IPS DF 4.7 (cell line): ENCODE measurements at regions not wholly inside any gene's neighbourhood (a gene's known extent, or its start where the extent isn't known, plus 50 kb on each side); places are given as distances from the start of the nearest gene placed in this dataset.
"Not testable (repeated sequence)": the region's sequence is repeated elsewhere in the genome, so short reads cannot be mapped to it uniquely, and the experiment has no call there.

Experiments
- DNase-seq: peaks from one replicate; pipeline ENCODE4 v3.0.0-alpha.2; 2013; ENCODE audit warnings: low spot score; ENCODE audit errors: extremely low read depth

DNA sequence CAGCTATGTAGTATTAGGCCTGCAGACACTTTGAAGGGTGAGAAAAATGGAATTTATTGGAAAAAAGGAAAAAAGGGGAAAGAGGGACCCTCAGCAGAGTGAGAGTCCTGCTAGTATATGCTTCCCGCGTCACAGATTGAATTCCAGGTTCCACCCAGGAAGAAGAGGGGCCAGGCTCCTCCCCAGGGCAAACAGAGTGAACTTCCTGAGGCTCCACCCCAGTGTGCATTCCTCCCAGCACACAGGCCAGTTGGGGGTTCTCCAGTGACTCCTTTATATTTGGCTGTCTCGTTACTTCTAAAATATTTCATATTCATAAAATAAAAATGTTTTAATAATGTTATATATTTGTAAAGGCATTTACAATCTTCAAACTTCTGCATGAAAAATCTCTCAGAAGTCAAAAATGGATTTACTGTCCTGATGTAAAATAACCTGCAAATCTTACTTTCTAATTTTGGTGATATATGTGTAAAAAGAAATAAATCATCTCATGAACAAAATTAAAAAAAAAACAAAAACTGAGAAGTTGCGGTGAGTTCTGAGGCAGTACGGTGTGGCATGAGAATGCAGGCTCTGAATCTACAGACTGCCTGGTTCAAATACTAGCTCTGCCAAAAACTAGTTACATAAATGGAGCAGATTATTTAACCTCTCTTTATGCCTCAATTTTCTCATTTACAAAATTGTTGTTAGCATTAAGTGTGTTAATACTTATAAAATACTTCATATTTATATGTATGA, 175.8 kb upstream of the P2RY1 start:
- DNase-seq, result no peak

DNA sequence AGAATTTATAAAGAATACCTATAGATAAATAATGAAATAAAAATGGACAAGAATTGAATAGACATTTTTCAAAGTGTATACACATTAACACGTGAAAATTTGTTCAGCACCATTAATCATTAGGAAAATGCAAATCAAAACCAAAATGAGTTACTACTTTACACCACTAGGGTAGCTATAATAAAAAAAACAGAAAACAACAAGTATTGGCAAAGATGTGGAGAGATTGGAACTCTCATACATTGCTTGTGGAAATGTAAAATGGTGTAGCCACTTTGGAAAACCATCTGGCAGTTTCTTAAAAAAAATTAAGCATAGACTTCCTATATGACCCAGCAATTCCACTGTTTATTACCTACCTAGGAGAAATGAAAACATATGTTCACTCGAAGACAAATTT, 172.8 kb upstream of the P2RY1 start:
- DNase-seq, result no peak

GRCh38 chr3:152664766-152665165, 170.2 kb upstream of the P2RY1 start:
- no peak for DNase-seq

DNA sequence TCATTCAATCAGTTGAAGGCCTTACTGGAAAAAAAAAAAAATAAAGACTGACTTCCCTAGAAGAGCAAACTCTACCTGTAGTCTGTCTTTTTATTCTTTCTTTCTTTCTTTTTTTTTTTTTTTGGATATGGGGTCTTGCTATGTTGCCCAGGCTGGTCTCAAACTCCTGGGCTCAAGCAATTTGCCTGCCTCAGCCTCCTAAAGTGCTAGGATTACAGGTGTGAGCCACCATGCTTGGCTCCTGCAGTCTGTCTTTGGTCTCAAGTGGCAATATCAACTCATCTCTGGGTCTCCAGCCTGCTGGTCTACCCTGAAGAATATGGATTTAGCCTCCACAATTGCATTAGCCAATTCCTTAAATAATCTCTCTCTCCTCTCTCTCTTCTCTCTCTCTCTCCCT, 167.7 kb upstream of the P2RY1 start:
- no peak for DNase-seq

DNA sequence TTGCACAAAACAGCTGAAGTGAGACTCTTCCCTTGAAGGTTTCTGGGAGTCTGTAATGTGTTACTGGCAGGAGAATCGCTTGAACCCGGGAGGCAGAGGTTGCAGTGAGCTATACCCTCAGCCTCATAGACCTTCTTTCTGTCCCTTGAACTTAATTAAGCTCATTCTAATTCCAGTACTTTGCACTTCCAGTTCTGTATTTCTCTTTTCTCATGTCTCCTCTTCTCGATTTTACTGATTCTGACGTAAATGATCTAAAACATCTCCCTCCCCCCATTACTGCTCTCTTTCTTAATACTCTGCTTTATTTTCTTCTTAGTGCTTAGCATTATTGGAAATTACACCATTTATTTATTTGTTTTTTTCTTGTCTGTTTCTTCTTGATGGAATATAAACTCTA, 165.4 kb upstream of the P2RY1 start:
- DNase-seq, result no peak

- DNase-seq, result no peak
Observed at GRCh38 chr3:152671446-152672319, 163.2 kb upstream of the P2RY1 start.

DNA sequence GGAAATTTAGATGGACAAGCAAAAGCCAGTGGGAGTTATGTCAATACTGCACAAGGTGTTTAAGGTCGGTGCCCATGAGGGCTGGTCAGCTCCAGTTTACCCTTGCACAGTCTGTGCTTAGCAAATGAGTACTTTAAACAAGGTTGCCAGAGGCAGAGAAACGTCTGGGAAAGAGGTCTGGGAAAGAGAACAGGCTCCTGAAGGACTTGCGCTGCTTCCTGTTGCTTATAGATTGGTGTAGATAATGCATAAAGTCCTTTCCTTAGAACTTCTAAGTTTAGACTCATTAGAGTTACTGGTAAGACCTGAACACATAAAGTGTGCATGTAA, 162.6 kb upstream of the P2RY1 start:
- no peak for DNase-seq

DNA sequence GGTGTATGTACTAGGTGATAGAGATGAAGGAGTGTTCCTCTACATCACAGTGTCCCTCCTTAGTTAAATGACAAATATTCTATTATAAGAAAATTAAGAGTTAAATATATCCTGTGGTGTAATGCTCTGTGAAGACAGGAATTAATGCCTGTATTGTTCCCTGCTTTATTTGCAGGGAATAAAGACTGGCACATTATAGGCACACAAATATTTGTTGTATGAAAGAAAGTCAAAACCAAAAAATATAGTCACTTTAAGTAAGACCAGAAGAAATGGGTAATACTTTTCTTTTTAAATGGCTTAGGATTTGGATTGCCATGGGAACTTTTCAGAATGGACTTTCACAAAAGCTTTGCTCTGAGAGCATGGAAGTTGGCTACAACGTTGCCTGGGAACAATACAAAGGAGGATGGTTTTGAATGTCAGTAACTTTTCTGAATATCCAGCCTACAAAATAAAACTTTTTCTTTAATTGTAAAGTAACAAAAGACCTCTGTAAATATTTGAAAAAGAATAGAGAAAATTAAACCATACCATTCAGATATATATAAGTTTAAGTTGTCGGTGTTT, 158.0 kb upstream of the P2RY1 start:
- no peak for DNase-seq

DNA sequence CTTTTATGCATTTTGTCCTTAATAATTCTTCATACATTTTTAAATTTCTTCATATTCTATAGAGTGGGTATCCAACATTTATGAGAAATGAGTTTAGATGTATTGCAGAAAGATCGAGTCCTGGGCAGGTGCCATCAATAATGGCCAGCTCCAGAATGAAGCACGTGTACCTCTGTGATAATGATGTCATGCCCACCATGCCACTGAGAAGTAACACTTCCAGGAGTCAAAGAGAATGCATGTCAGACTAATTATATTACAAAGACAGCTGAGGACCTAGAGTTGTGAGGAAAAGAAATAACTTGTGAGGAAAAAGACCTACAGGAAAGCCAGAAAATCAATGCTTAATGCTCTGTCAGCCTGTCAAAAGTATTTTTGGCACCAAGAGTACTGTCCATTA, 157.4 kb upstream of the P2RY1 start:
- DNase-seq, result no peak

GRCh38 chr3:152682477-152682876, 152.5 kb upstream of the P2RY1 start:
- DNase-seq, result no peak

DNA sequence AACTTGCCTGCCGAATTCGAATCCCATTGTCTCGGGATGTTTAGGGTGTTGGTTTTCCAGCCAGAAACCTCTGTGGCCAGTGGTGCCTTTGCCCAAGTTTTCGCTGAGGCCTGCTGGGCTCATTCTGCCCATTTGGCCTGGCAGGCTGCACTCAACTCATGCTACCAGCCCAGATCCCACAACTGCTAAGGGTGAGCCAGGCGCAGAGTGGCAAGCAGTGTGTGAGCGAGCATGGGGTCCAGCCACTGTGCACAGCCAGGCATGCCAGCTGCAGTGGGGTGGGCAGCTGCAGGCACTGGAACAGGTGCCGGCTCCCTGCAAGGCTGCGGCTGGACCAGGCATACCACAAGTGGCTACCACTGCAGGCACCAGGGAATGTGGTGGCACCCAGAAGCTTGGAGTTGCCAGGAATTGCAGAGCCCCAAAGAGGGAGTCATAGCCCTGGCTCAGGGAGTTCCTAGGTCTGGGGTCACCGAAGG, 151.4 kb upstream of the P2RY1 start:
- DNase-seq, result no peak

DNA sequence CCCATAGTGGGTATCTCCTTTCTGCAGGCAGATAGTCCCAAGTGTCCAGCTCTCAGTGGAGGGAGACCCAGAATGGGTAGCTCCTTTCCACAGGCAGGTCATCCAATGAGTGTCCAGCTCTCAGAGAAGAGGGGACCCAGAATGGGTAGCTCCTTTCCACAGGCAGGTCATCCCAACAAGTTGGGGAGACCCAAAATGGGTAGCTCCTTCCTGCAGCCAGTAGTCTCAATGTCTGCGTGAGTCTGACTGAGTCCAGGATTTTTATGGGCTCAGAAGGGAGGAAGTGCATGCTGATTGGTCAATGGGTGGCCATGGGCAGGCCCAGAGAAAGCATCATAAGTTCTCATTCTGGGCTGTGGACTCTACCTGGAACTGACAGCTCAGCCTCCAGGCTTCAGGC, 150.7 kb upstream of the P2RY1 start:
- DNase-seq, result no peak

- no peak for DNase-seq
Observed at GRCh38 chr3:152688313-152688712, 146.6 kb upstream of the P2RY1 start.

GRCh38 chr3:152692326-152692725, 142.6 kb upstream of the P2RY1 start:
- DNase-seq, result not testable (repeated sequence)

GRCh38 chr3:152693521-152694250, 141.2 kb upstream of the P2RY1 start:
- DNase-seq, result not testable (repeated sequence)

GRCh38 chr3:152695840-152696239, 139.1 kb upstream of the P2RY1 start:
- no peak for DNase-seq

- DNase-seq, result no peak
Observed at GRCh38 chr3:152696962-152697361, 138.0 kb upstream of the P2RY1 start.

DNA sequence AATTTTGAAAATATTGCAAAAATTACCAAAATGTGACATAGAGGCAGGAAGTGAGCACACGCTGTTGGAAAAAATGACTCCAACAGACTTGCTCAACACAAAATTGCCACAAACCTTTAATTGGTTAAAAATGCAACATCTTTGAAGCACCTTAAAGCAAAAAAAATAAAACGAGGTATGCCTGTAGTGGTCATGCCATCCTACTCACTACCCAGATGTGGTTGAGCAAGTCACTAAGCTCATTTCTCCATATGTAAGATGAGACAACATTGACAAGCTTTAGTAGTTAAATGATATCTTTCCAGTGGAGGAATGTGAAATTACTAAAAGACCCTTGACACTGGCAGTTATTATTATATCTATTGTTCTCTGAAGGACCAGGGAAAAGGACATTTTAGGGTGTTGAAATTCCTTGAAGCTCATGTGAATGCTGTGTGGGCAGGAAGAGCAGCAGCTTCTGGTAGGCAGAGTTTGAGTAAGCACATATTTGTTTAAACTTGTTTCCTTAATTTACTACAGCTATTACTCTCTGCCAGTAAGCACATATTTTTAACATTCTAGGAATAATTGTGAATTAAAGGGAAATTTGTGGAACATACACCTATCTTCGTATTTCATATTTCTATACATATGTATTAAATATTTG, 131.6 kb upstream of the P2RY1 start:
- DNase-seq, result no peak

DNA sequence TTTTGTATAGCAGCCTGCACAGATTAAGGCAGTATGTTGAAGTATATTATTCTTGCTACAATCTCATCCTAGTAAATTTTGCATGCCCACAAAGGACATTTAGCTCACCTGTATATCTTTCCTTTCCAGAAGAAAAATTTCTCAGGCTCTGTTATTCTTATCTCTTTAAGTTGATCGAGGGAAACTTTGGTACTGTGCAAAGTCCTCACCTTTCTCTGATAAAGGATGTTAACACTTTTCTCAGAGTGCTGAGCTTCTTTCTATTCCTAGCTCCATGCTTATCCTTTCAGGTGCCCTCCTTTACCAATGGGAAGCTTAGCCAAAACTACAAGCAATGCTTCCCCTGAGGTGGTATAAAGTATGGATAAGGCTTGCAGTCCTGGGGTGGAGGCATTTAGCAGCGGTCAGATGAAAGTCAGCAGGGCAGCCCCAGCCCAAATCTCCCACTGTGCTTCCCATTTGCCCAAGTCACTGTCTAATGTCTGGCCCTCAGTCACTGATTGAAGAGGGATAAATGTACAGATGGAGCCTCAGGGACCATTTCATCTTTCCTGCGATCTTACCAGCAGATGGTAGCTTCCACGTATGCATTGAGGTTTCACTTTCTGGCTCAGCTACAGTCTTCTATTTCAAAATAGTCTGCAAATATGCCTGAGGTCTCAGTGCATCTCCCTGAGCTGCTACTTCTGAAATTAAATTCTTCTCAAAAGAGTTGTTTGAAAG, 127.8 kb upstream of the P2RY1 start:
- DNase-seq, result no peak

- DNase-seq, result no peak
Observed at GRCh38 chr3:152709659-152710058, 125.3 kb upstream of the P2RY1 start.

- DNase-seq, result no peak
Observed at GRCh38 chr3:152710549-152710948, 124.4 kb upstream of the P2RY1 start.
